GM12864 (cell line): ENCODE measurements at regions not wholly inside any gene's neighbourhood (a gene's known extent, or its start where the extent isn't known, plus 50 kb on each side); places are given as distances from the start of the nearest gene placed in this dataset.

Source experiments
- DNase-seq: peaks from one replicate; pipeline ENCODE4 v3.0.0-alpha.2; 2011; ENCODE audit warnings: low read depth
- H3K4me3 ChIP-seq: 2 replicates; pipeline ENCODE4 v1.5.1; 2011; ENCODE audit warnings: mild to moderate bottlenecking, low read depth, low read length, control low read depth
- TF ChIP-seq, protein P1 (sequence below): IDR thresholded peaks from 2 replicates; pipeline ENCODE4 v1.5.1; 2011; ENCODE audit warnings: low read depth, mild to moderate bottlenecking, moderate library complexity, low read length, control low read depth, inconsistent platforms; ENCODE audit errors: missing control alignments

DNA sequence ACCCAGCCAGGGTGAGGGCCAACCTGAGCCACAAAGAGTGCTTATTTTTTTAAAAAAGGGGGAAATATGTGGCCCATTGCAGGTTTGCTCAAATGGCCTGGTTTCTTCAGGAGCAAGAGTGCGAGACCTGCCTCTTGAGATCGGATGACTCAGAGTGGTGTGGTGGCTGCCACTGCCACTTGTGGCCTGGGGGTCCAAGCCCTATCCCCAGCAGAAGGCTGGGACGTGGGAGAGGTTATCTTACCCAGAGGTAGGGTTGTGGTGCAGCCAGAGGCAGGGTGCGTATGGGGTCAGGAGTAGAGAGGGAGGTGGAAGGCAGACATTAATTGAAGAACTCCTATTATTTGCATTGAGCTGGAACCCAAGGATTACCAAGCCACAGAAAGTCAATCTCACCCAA, 83.2 kb upstream of the SMAD3 start:
- no peak for DNase-seq
- TF ChIP-seq, protein P1, sequence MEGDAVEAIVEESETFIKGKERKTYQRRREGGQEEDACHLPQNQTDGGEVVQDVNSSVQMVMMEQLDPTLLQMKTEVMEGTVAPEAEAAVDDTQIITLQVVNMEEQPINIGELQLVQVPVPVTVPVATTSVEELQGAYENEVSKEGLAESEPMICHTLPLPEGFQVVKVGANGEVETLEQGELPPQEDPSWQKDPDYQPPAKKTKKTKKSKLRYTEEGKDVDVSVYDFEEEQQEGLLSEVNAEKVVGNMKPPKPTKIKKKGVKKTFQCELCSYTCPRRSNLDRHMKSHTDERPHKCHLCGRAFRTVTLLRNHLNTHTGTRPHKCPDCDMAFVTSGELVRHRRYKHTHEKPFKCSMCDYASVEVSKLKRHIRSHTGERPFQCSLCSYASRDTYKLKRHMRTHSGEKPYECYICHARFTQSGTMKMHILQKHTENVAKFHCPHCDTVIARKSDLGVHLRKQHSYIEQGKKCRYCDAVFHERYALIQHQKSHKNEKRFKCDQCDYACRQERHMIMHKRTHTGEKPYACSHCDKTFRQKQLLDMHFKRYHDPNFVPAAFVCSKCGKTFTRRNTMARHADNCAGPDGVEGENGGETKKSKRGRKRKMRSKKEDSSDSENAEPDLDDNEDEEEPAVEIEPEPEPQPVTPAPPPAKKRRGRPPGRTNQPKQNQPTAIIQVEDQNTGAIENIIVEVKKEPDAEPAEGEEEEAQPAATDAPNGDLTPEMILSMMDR = no peak

DNA sequence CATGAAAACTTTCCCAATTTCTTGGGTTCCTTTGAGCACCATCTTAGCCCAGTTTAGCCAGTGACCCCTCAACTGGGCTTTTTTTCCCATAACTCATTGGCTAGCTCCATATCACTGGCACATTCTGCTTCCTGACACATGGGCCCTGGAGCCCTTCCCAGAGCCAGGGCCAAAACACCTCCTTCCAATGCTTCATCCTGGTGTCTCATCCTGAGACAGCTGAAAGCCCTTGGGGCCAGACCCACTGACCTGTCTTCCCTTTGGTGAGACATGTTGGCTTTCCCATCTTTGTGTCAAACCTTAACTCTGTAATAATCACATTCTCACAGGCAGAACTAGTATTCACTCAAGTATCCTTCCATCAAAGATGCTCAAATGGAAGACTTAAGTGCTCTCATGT, 82.6 kb upstream of the SMAD3 start:
- H3K4me3 ChIP-seq = no peak overlapping the region
- TF ChIP-seq, protein P1 = no peak
- no peak for DNase-seq

More for the DNA sequence above, 83.2 kb upstream of the SMAD3 start:
- H3K4me3 ChIP-seq = no peak overlapping the region

DNA sequence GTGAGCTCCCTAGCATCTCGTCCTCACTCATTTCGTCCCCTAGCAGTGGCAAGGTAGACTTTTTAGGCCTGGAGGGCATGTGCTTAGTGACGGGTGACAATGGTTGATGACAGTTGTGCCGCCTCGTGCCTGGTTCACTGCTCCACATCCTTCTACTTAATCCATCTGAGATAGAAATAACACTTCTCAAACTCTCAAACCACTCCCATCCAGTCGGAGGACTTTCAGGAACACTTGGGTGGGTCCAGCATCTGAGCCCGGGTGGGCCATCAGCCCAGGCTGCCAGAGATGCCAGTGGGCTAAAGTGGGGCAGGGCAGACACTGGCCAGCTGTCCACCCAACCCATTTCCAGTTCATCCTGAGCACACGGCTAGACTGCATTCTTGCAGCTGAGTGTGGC, 79.7 kb upstream of the SMAD3 start:
- DNase-seq = no peak
- no peak overlapping the region for H3K4me3 ChIP-seq
- TF ChIP-seq, protein P1 = no peak

DNA sequence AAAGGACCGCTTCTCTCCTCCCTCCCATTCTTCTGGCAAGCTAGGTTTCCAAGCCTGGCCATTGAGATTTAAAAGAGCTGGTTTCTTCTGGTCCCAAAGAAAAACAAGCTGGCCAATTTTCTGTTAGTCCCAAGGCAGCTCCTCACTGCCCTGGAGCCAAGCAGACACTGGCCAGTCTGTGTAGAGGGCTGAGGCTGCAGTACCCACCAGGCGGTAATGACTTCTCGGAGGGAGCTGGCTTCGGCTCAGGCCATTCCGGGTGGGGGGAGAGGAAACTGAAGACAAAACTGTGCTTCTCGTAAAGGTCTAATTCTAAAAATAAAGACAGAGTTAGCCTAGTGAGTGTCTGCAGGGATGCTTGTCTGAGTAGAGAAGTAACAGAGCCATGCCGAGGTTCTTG, 78.5 kb upstream of the SMAD3 start:
- no peak overlapping the region for H3K4me3 ChIP-seq
- DNase-seq = no peak
- TF ChIP-seq, protein P1 = no peak

DNA sequence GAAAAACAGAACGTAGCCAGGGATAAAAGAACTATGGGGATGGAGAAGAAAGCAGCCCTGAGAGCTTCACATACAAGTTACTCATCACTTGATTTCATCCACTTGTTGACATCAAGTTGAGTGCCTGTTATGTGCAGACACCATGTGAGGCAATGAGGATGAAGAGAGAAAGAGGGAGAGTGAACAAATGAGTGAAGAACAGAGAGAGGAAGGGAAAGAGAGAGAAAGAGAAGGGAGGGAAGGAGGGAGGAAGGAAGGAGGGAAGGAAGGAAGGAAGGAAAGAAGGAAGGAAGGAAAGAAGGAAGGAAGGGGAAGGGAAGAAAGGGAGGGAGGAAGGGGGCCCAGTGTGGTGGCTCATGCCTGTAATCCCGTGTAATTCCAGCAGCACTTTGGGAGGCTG, 72.3 kb upstream of the SMAD3 start:
- DNase-seq = no peak
- TF ChIP-seq, protein P1 = no peak
- H3K4me3 ChIP-seq = no peak overlapping the region

DNA sequence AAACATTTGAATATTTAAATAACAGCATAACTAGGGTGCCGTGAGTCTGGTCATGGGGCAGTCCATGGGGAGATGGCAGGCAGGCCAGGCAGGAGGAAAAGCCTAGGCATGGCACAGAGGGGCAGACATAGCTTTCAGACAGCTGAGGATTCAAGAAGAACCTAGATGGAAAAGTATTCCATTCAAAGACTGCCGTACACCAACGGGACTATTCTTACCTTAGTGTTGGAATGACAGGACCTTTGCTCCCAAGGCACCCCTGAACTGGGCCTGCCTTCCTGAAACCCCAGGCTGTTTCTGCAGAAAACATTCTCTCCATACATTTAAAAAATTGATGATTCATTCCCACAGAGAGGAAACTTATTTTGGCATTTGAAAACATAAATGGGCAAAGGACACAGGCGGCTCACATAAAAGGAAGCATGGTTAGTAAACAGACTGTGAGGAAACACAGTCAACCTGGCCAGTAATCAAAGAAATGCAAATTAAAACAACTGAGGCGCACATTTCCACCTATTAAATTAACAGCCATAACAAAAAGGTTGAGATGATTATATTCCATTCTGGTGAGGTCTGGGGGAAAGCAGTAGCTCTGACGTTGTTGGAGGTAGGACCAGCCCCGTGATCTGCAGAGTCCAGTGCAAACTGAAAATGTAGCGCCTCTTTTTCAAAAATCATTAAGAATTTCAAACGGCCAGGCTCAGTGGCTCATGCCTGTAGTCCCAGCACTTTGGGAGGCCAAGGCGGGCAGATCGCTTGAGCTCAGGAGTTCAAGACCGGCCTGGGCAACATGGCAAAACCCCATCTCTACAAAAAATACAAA, 71.3 kb upstream of the SMAD3 start:
- no peak for DNase-seq
- H3K4me3 ChIP-seq = no peak overlapping the region
- TF ChIP-seq, protein P1 = no peak
